NCI-H526 treated with DMSO at 0.1 percent for 48 hours (cell line): ENCODE measurements at regions not wholly inside any gene's neighbourhood (a gene's known extent, or its start where the extent isn't known, plus 50 kb on each side); places are given as distances from the start of the nearest gene placed in this dataset.
"Not testable (repeated sequence)": the region's sequence is repeated elsewhere in the genome, so short reads cannot be mapped to it uniquely, and the experiment has no call there.

Source experiments
- DNase-seq: peaks from one replicate; lab custom pipeline; 2025; lab: John Stamatoyannopoulos, UW

GRCh38 chr2:155525199-155525598, 807.3 kb downstream of the NR4A2 start:
- DNase-seq = no peak

GRCh38 chr2:155519529-155520130, 812.9 kb downstream of the NR4A2 start:
- DNase-seq = no peak

GRCh38 chr2:155518094-155518493, 814.4 kb downstream of the NR4A2 start:
- DNase-seq = no peak

GRCh38 chr2:155517362-155517761, 815.2 kb downstream of the NR4A2 start:
- no peak for DNase-seq

GRCh38 chr2:155513248-155513647, 814.8 kb downstream of the KCNJ3 start:
- no peak for DNase-seq

GRCh38 chr2:155502766-155503165, 804.3 kb downstream of the KCNJ3 start:
- no peak for DNase-seq

- DNase-seq = no peak
Observed at GRCh38 chr2:155498106-155498505, 799.6 kb downstream of the KCNJ3 start.

GRCh38 chr2:155494744-155495143, 796.2 kb downstream of the KCNJ3 start:
- DNase-seq = no peak

- peak; percentile 86 for DNase-seq
Observed at GRCh38 chr2:155485141-155485842, 786.8 kb downstream of the KCNJ3 start.

- DNase-seq = no peak
Observed at GRCh38 chr2:155481141-155481540, 782.6 kb downstream of the KCNJ3 start.

GRCh38 chr2:155472018-155472417, 773.5 kb downstream of the KCNJ3 start:
- not testable (repeated sequence) for DNase-seq

GRCh38 chr2:155456222-155456621, 757.7 kb downstream of the KCNJ3 start:
- no peak for DNase-seq

- DNase-seq = no peak
Observed at GRCh38 chr2:155442755-155443372, 744.4 kb downstream of the KCNJ3 start.

- no peak for DNase-seq
Observed at GRCh38 chr2:155442088-155442487, 743.6 kb downstream of the KCNJ3 start.

GRCh38 chr2:155431004-155431507, 732.6 kb downstream of the KCNJ3 start:
- DNase-seq = no peak

- no peak for DNase-seq
Observed at GRCh38 chr2:155427470-155427869, 729.0 kb downstream of the KCNJ3 start.

GRCh38 chr2:155424518-155424917, 726.0 kb downstream of the KCNJ3 start:
- DNase-seq = no peak

- no peak for DNase-seq
Observed at GRCh38 chr2:155418753-155419152, 720.3 kb downstream of the KCNJ3 start.

- no peak for DNase-seq
Observed at GRCh38 chr2:155412598-155412997, 714.1 kb downstream of the KCNJ3 start.

GRCh38 chr2:155404433-155405002, 706.0 kb downstream of the KCNJ3 start:
- DNase-seq = no peak

GRCh38 chr2:155393406-155393805, 694.9 kb downstream of the KCNJ3 start:
- no peak for DNase-seq

GRCh38 chr2:155391613-155392130, 693.2 kb downstream of the KCNJ3 start:
- no peak for DNase-seq

- no peak for DNase-seq
Observed at GRCh38 chr2:155389224-155389623, 690.7 kb downstream of the KCNJ3 start.
